HL-60 (cell line): ENCODE measurements at regions not wholly inside any gene's neighbourhood (a gene's known extent, or its start where the extent isn't known, plus 50 kb on each side); places are given as distances from the start of the nearest gene placed in this dataset.

Source experiments
- CTCF ChIP-seq: IDR thresholded peaks from one replicate; pipeline ENCODE4 v1.5.1; 2011; ENCODE audit warnings: low read length, control low read depth, inconsistent platforms; ENCODE audit not compliant: insufficient read depth
- POLR2AphosphoS5 ChIP-seq: IDR thresholded peaks from 2 replicates; pipeline ENCODE4 v1.6.1; 2012; ENCODE audit warnings: low read depth

- TF ChIP-seq CTCF (no peak), POLR2AphosphoS5 (no peak)
Observed at GRCh38 chr11:134578807-134579723, 167.0 kb upstream of the B3GAT1 start.
